GM10266 (cell line): ENCODE measurements at regions not wholly inside any gene's neighbourhood (a gene's known extent, or its start where the extent isn't known, plus 50 kb on each side); places are given as distances from the start of the nearest gene placed in this dataset.

Experiments used
- DNase-seq: peaks from one replicate; pipeline ENCODE4 v3.0.0; 2012; ENCODE audit errors: extremely low spot score
- TF ChIP-seq, protein P1 (sequence below): IDR thresholded peaks from 2 replicates; pipeline ENCODE4 v1.5.1; 2012; ENCODE audit warnings: mild to moderate bottlenecking, low read depth; ENCODE audit not compliant: control insufficient read depth, insufficient read depth; ENCODE audit errors: missing control alignments

DNA sequence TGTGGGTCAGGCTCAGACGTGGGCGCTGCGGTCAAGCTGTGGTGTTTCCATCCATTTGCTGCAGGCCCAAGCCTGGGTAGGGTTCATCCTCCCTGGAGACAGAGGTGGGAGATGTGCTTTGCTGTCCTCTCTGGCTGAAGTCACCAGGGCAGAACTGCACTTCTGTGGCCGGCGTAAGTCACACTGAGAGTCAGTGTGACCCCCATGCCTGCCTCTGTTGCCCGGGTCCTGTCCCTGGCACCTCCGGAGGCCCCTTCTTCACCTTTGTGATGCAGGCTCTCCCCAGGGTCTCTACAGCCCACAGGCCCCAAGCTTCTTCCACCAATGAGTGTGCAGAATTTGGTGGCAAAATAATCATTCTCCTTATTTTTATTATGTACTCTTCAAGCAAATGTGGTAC is 53.8 kb upstream of the DACT2 start:
- TF ChIP-seq, protein P1, sequence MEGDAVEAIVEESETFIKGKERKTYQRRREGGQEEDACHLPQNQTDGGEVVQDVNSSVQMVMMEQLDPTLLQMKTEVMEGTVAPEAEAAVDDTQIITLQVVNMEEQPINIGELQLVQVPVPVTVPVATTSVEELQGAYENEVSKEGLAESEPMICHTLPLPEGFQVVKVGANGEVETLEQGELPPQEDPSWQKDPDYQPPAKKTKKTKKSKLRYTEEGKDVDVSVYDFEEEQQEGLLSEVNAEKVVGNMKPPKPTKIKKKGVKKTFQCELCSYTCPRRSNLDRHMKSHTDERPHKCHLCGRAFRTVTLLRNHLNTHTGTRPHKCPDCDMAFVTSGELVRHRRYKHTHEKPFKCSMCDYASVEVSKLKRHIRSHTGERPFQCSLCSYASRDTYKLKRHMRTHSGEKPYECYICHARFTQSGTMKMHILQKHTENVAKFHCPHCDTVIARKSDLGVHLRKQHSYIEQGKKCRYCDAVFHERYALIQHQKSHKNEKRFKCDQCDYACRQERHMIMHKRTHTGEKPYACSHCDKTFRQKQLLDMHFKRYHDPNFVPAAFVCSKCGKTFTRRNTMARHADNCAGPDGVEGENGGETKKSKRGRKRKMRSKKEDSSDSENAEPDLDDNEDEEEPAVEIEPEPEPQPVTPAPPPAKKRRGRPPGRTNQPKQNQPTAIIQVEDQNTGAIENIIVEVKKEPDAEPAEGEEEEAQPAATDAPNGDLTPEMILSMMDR = no peak
- no peak for DNase-seq

- no peak for DNase-seq
Observed at GRCh38 chr6:168374051-168374502, 54.5 kb upstream of the DACT2 start.

GRCh38 chr6:168374541-168375071 is 55.0 kb upstream of the DACT2 start:
- TF ChIP-seq, protein P1 = no peak
- no peak for DNase-seq

More at GRCh38 chr6:168374051-168374502, 54.5 kb upstream of the DACT2 start:
- TF ChIP-seq, protein P1 = no peak

DNA sequence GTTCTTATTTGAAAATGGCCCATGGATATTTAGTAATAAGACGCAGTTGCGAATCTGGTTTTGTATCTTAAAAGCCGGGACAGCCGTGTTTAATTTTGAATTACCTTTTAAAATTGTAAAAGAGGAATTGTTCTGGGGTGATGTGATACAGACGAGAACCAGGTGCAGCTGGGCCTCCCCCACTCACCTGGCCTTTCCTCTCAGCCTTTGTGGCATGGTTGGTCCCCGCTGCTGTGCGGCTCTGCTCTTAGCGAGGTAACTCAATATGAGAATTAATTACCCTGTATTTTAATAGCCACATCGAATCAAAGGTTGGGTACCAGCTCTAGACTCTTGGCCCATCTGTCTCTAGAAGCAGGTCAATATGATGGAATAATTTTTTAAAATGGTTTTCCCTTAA is 56.5 kb upstream of the DACT2 start:
- no peak for DNase-seq
- TF ChIP-seq, protein P1 = no peak

GRCh38 chr6:168376811-168377483 is 57.4 kb upstream of the DACT2 start:
- DNase-seq = no peak

DNA sequence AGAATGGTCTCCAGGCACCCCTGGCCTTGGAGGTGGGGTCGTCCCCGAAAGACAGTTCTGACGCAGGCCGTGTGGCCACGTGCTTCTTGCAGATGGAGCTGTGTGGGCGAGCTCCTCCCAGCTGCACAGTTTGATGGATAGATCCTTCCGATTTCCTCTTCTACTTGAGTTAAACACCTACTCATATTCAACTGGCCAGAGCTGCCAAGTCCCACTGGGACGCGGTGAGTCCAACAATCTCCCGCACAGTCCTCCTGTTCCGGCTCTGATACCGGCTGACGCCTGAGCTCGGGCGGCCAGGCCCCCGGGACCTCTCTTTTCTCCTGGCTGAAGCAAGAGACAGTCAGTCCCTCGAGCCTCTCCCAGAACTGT is 57.9 kb upstream of the DACT2 start:
- DNase-seq = no peak

More at GRCh38 chr6:168376811-168377483, 57.4 kb upstream of the DACT2 start:
- TF ChIP-seq, protein P1 = no peak

More for the DNA sequence above, 57.9 kb upstream of the DACT2 start:
- TF ChIP-seq, protein P1 = no peak
